Neutrophil (primary cell): ENCODE measurements at regions not wholly inside any gene's neighbourhood (a gene's known extent, or its start where the extent isn't known, plus 50 kb on each side); places are given as distances from the start of the nearest gene placed in this dataset.

Source experiments
- H3K27ac ChIP-seq: fragments of 200-600 bp; sonication (generic); 2 replicates; pipeline ENCODE4 v1.5.1; 2016; ENCODE audit warnings: mild to moderate bottlenecking, moderate library complexity
- H3K27me3 ChIP-seq: fragments of 200-600 bp; sonication (generic); 2 replicates; pipeline ENCODE4 v1.6.0; 2016; ENCODE audit warnings: mild to moderate bottlenecking
- H3K36me3 ChIP-seq: fragments of 200-600 bp; sonication (generic); 2 replicates; pipeline ENCODE4 v1.5.1; 2017
- H3K4me1 ChIP-seq, 2 experiments: fragments of 200-600 bp in 1 of 2; sonication (generic) in 1 of 2; 1 replicate in 1 of 2; 2 replicates in 1 of 2; pipeline versions ENCODE4 v1.5.1 to v1.6.1; 2013 to 2016; ENCODE audit warnings: low read depth in 1 of 2, low read length in 1 of 2, mild to moderate bottlenecking in 1 of 2, moderate library complexity in 1 of 2; ENCODE audit not compliant: control insufficient read depth in 1 of 2, insufficient read depth in 1 of 2
- H3K4me3 ChIP-seq, 2 experiments: fragments of 200-600 bp in 1 of 2; sonication (generic) in 1 of 2; 1 replicate in 1 of 2; 2 replicates in 1 of 2; pipeline ENCODE4 v1.5.1; 2013 to 2016; ENCODE audit warnings: low read depth in 1 of 2, low read length in 1 of 2, mild to moderate bottlenecking in 1 of 2, moderate library complexity in 1 of 2
- H3K9me3 ChIP-seq: fragments of 200-600 bp; sonication (generic); 2 replicates; pipeline ENCODE4 v1.5.1; 2016
- CTCF ChIP-seq: fragments of 200-600 bp; sonication (generic); IDR thresholded peaks from 2 replicates; pipeline ENCODE4 v1.5.1; 2016; ENCODE audit warnings: antibody characterized with exemption

DNA sequence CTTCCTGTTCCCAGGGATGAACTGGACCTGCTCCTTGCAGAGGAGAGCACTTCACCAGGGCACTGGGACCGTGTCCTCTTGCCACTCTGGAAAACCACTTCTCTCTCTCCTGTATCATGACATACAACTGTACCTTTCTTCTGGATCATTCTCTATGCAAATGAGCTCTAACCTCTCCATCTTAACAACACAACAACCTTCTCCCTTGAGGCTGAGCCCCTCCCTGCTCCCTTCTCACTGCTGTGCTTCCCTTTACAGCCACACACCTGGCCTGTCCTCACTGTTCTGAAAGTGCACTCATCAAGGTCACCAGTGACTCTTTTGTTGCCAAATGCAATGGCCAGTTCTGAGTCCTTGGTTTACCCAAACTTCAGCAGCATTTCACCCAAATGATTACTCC is 54.5 kb upstream of the MRPS6 start:
- H3K27ac ChIP-seq = no peak overlapping the region
- H3K4me1 ChIP-seq = peaks cover 10 to 29% of the 10 kb centered on the region in 2 experiments
- H3K36me3 ChIP-seq = no peaks in the 10 kb centered on the region
- no peaks in the 10 kb centered on the region for H3K9me3 ChIP-seq
- H3K27me3 ChIP-seq = no peaks in the 10 kb centered on the region
- H3K4me3 ChIP-seq = no peak overlapping the region
- TF ChIP-seq CTCF = no peak

- TF ChIP-seq CTCF = no peak
- no peaks in the 10 kb centered on the region for H3K27me3 ChIP-seq
- no peak overlapping the region for H3K27ac ChIP-seq
- H3K4me3 ChIP-seq = no peak overlapping the region
- no peaks in the 10 kb centered on the region for H3K36me3 ChIP-seq
- H3K9me3 ChIP-seq = no peaks in the 10 kb centered on the region
- H3K4me1 ChIP-seq = peaks cover 10 to 27% of the 10 kb centered on the region in 2 experiments
These were observed 55.2 kb upstream of the MRPS6 start for GRCh38 chr21:34018185-34018584.

DNA sequence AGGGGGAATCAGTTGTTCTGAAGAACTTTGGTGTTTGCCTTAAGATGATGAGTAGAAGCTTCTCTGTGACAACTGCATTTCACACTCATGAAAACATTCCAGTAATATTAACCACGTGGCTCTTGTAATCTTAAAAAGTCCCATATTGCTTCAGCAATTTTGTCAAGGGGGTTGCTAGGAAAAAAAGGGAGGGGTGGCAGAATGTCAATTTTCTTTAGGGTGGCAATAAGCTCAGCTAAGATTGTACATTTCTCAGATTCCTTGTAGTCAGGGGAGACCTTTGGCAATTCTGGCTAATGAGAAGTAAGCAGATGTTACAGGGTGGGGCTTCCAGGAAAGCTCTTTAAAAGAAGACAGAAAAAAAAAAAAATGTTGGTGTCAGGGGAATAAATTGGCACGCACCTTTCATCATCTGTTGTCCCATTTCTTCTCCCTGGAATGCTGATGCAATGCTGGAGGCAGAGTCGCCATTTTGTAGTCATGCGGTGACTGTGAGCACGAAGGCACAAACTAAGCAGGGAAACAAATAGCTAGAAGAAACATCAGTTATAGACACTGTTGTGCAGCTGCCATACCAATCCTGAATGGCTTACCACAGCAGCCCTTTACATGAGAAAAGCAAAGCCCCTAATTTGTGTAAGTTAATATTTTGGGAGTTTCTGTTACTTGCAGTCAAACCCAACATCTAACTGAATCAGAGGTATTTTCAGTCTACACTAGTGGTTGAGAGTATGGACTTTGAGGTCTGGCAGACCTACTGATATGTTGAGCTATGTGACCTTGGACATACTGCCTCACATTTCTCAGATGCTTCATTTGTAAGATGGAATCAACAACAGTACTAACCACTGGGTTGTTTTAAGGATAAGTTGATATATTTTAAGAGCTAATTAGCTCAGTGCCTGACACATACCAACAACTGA is 56.1 kb upstream of the MRPS6 start:
- Histone ChIP-seq H3K4me1 (peaks cover 10 to 19% of the 10 kb centered on the region in 2 experiments), H3K36me3 (no peaks in the 10 kb centered on the region), H3K9me3 (no peaks in the 10 kb centered on the region), H3K27ac (no peak overlapping the region), H3K4me3 (no peak overlapping the region), H3K27me3 (no peaks in the 10 kb centered on the region)
- TF ChIP-seq CTCF = no peak

DNA sequence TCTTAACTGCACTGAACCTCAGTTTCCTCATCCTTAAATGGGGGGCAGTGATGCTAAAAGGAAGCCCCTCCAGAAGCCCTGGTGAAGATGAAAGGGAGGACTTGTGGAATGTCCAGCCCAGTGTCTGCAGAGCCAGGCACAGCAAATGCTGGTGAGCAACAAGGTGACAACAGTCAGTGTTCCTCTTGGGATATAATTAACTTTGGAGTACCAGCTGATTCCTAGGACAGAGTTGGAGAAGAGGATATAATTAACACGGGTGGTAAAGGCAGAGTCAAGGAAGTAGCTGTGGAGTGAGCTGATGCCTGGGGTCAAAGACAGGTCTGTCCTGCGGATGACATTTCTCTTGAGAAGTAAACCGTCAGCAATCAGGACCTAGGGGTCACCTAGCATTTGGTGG is 60.7 kb upstream of the MRPS6 start:
- Histone ChIP-seq H3K4me3 (no peak overlapping the region), H3K4me1 (no peaks in the 10 kb centered on the region), H3K27ac (no peak overlapping the region), H3K27me3 (no peaks in the 10 kb centered on the region), H3K9me3 (no peaks in the 10 kb centered on the region), H3K36me3 (no peaks in the 10 kb centered on the region)
- TF ChIP-seq CTCF = no peak

DNA sequence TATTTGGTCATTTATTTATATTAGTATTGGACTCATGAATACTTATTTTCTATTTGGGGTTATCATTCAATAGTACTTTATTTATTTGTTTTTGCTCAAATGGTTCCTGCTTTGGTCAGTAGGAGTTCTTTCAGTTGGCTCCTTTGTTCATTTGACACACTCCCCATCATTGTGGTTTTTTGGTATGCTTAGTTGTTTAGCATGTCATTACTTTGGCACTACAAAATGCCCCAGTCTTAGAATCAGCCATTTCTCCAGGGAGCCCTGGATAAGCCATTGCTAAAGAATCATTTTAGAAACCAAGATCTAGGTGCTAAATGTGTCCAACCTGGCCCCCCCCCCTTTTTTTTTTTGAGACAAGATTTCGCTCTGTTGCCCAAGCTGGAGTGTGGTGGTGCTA is 61.7 kb upstream of the MRPS6 start:
- Histone ChIP-seq H3K9me3 (no peaks in the 10 kb centered on the region), H3K4me3 (no peak overlapping the region), H3K4me1 (no peaks in the 10 kb centered on the region), H3K36me3 (no peaks in the 10 kb centered on the region), H3K27me3 (no peaks in the 10 kb centered on the region), H3K27ac (no peak overlapping the region)
- no peak for TF ChIP-seq CTCF
